SKM-1 (cell line): ENCODE measurements at regions not wholly inside any gene's neighbourhood (a gene's known extent, or its start where the extent isn't known, plus 50 kb on each side); places are given as distances from the start of the nearest gene placed in this dataset.
"Not testable (repeated sequence)": the region's sequence is repeated elsewhere in the genome, so short reads cannot be mapped to it uniquely, and the experiment has no call there.

ENCODE experiments used
- DNase-seq: peaks from one replicate; lab custom pipeline; 2025; ENCODE audit not compliant: unreplicated experiment; lab: John Stamatoyannopoulos, UW

GRCh38 chr16:22675745-22676540 is 138.0 kb upstream of the HS3ST2 start:
- no peak for DNase-seq

- no peak for DNase-seq
Observed at GRCh38 chr16:22677024-22677830, 136.7 kb upstream of the HS3ST2 start.

GRCh38 chr16:22678311-22678710 is 135.7 kb upstream of the HS3ST2 start:
- DNase-seq, result no peak

GRCh38 chr16:22681554-22682291 is 132.2 kb upstream of the HS3ST2 start:
- no peak for DNase-seq

GRCh38 chr16:22683258-22683657 is 130.7 kb upstream of the HS3ST2 start:
- no peak for DNase-seq

GRCh38 chr16:22683730-22684573 is 130.0 kb upstream of the HS3ST2 start:
- no peak for DNase-seq

GRCh38 chr16:22684574-22685458 is 129.1 kb upstream of the HS3ST2 start:
- DNase-seq, result no peak

- no peak for DNase-seq
Observed at GRCh38 chr16:22685459-22685830, 128.5 kb upstream of the HS3ST2 start.

- DNase-seq, result no peak
Observed at GRCh38 chr16:22687031-22687530, 126.9 kb upstream of the HS3ST2 start.

GRCh38 chr16:22688463-22688862 is 125.5 kb upstream of the HS3ST2 start:
- no peak for DNase-seq

- no peak for DNase-seq
Observed at GRCh38 chr16:22688930-22689329, 125.0 kb upstream of the HS3ST2 start.

GRCh38 chr16:22691335-22691734 is 122.6 kb upstream of the HS3ST2 start:
- DNase-seq, result no peak

GRCh38 chr16:22692034-22692433 is 121.9 kb upstream of the HS3ST2 start:
- DNase-seq, result no peak

GRCh38 chr16:22692916-22693637 is 120.9 kb upstream of the HS3ST2 start:
- DNase-seq, result no peak

GRCh38 chr16:22693638-22694340 is 120.2 kb upstream of the HS3ST2 start:
- no peak for DNase-seq

GRCh38 chr16:22694887-22695382 is 119.0 kb upstream of the HS3ST2 start:
- DNase-seq, result no peak

- DNase-seq, result not testable (repeated sequence)
Observed at GRCh38 chr16:22695773-22696172, 118.2 kb upstream of the HS3ST2 start.

GRCh38 chr16:22699356-22699755 is 114.6 kb upstream of the HS3ST2 start:
- no peak for DNase-seq
